H9 (cell line): ENCODE measurements at regions not wholly inside any gene's neighbourhood (a gene's known extent, or its start where the extent isn't known, plus 50 kb on each side); places are given as distances from the start of the nearest gene placed in this dataset.

Experiments used
- DNase-seq: peaks from one replicate; pipeline ENCODE4 v3.0.0-alpha.2; 2017
- H2AFZ ChIP-seq: one replicate; pipeline ENCODE4 v1.6.1; 2013; ENCODE audit warnings: mild to moderate bottlenecking, low read length, control low read depth, moderate library complexity
- H2AK5ac ChIP-seq: 2 replicates; pipeline ENCODE4 v1.6.1; 2013; ENCODE audit warnings: low read length, control low read depth, mixed read lengths; ENCODE audit not compliant: insufficient read length
- H2BK120ac ChIP-seq: one replicate; pipeline ENCODE4 v1.6.1; 2013; ENCODE audit warnings: low read depth, mild to moderate bottlenecking, low read length, control low read depth, inconsistent platforms; ENCODE audit not compliant: poor library complexity, severe bottlenecking
- H2BK12ac ChIP-seq: 2 replicates; pipeline ENCODE4 v1.6.1; 2013; ENCODE audit warnings: low read length, control low read depth, mixed read lengths, low read depth; ENCODE audit not compliant: insufficient read length
- H2BK15ac ChIP-seq: 2 replicates; pipeline ENCODE4 v1.6.1; 2013; ENCODE audit warnings: low read depth, low read length, control low read depth
- H2BK20ac ChIP-seq: one replicate; pipeline ENCODE4 v1.6.1; 2013; ENCODE audit warnings: low read depth, mild to moderate bottlenecking, low read length, control low read depth, inconsistent platforms; ENCODE audit not compliant: poor library complexity, severe bottlenecking
- H2BK5ac ChIP-seq: 2 replicates; pipeline ENCODE4 v1.6.1; 2013; ENCODE audit warnings: low read length, control low read depth, mixed read lengths; ENCODE audit not compliant: insufficient read length
- H3K14ac ChIP-seq: 2 replicates; pipeline ENCODE4 v1.6.1; 2013; ENCODE audit warnings: low read length, control low read depth; ENCODE audit not compliant: insufficient read depth
- H3K18ac ChIP-seq: 2 replicates; pipeline ENCODE4 v1.6.1; 2013; ENCODE audit warnings: low read depth, mild to moderate bottlenecking, mixed read lengths, low read length, control low read depth; ENCODE audit not compliant: insufficient read length
- H3K23ac ChIP-seq: 2 replicates; pipeline ENCODE4 v1.6.1; 2013; ENCODE audit warnings: low read length, control low read depth, mixed read lengths, low read depth; ENCODE audit not compliant: insufficient read length
- H3K23me2 ChIP-seq: 2 replicates; pipeline ENCODE4 v1.6.1; 2013; ENCODE audit warnings: low read depth, mild to moderate bottlenecking, mixed read lengths, low read length, control low read depth; ENCODE audit not compliant: insufficient read length, poor library complexity, severe bottlenecking
- H3K27ac ChIP-seq: 2 replicates; pipeline ENCODE4 v1.5.1; 2013; ENCODE audit warnings: low read length, control low read depth, mixed read lengths, low read depth; ENCODE audit not compliant: insufficient read length
- H3K27me3 ChIP-seq: 2 replicates; pipeline ENCODE4 v1.6.1; 2013; ENCODE audit warnings: low read length, control low read depth, inconsistent platforms; ENCODE audit not compliant: insufficient read depth
- H3K4ac ChIP-seq: 2 replicates; pipeline ENCODE4 v1.6.1; 2013; ENCODE audit warnings: low read depth, mild to moderate bottlenecking, control low read depth, inconsistent platforms, low read length, moderate library complexity
- H3K4me1 ChIP-seq: 2 replicates; pipeline ENCODE4 v1.6.1; 2013; ENCODE audit warnings: low read length, control low read depth, inconsistent platforms; ENCODE audit not compliant: insufficient read depth
- H3K4me2 ChIP-seq: 2 replicates; pipeline ENCODE4 v1.6.1; 2013; ENCODE audit warnings: low read length, control low read depth, mixed read lengths; ENCODE audit not compliant: insufficient read length, insufficient read depth
- H3K56ac ChIP-seq: 2 replicates; pipeline ENCODE4 v1.6.1; 2013; ENCODE audit warnings: low read depth, mild to moderate bottlenecking, mixed read lengths, low read length, control low read depth; ENCODE audit not compliant: insufficient read length
- H3K79me1 ChIP-seq: 2 replicates; pipeline ENCODE4 v1.6.1; 2013; ENCODE audit warnings: low read depth, mild to moderate bottlenecking, moderate library complexity, low read length, control low read depth, inconsistent platforms; ENCODE audit not compliant: insufficient read depth, poor library complexity, severe bottlenecking
- H3K79me2 ChIP-seq: 2 replicates; pipeline ENCODE4 v1.6.1; 2013; ENCODE audit warnings: low read length, control low read depth, inconsistent platforms; ENCODE audit not compliant: insufficient read depth
- H3K9ac ChIP-seq: 2 replicates; pipeline ENCODE4 v1.6.1; 2013; ENCODE audit warnings: low read length, control low read depth, mixed read lengths; ENCODE audit not compliant: insufficient read length; ENCODE audit errors: extremely low read depth
- H3K9me3 ChIP-seq: one replicate; pipeline ENCODE4 v1.6.1; 2013; ENCODE audit warnings: low read depth, low read length, inconsistent platforms; ENCODE audit not compliant: control insufficient read depth
- H3T11ph ChIP-seq: one replicate; pipeline ENCODE4 v1.6.1; 2013; ENCODE audit warnings: mild to moderate bottlenecking, low read length, control low read depth, inconsistent platforms
- H4K20me1 ChIP-seq: one replicate; pipeline ENCODE4 v1.6.1; 2013; ENCODE audit not compliant: control insufficient read depth, insufficient read length, insufficient read depth
- H4K5ac ChIP-seq: 2 replicates; pipeline ENCODE4 v1.6.1; 2013; ENCODE audit warnings: low read depth, mild to moderate bottlenecking, mixed read lengths, low read length, control low read depth; ENCODE audit not compliant: insufficient read length
- H4K8ac ChIP-seq: replicated peaks from 2 replicates; pipeline ENCODE4 v1.6.1; 2013; ENCODE audit warnings: low read length, control low read depth, mixed read lengths, low read depth; ENCODE audit not compliant: insufficient read length
- H4K91ac ChIP-seq: 2 replicates; pipeline ENCODE4 v1.6.1; 2013; ENCODE audit warnings: low read depth, mild to moderate bottlenecking, moderate library complexity, mixed read lengths, low read length, control low read depth; ENCODE audit not compliant: insufficient read length
- H3K27ac Mint-ChIP-seq, 3 experiments: 2 replicates in 2 of 3; 3 replicates in 1 of 3; pipeline ENCODE4 v1.8.0; 2020 to 2021; ENCODE audit warnings: mixed read lengths in 3 of 3, mild to moderate bottlenecking in 1 of 3, moderate library complexity in 1 of 3
- H3K27me3 Mint-ChIP-seq: 2 replicates; pipeline ENCODE4 v1.8.0; 2021; ENCODE audit warnings: low read depth, mild to moderate bottlenecking, moderate library complexity, mixed read lengths
- H3K36me3 Mint-ChIP-seq, 3 experiments: 2 replicates in 2 of 3; 3 replicates in 1 of 3; pipeline ENCODE4 v1.8.0; 2020 to 2021; ENCODE audit warnings: low read depth in 3 of 3, mixed read lengths in 3 of 3; ENCODE audit not compliant: insufficient read depth in 1 of 3
- H3K4me1 Mint-ChIP-seq, 2 experiments: 2 replicates each; pipeline ENCODE4 v1.8.0; 2020; ENCODE audit warnings: mixed read lengths in 2 of 2
- H3K4me3 Mint-ChIP-seq, 2 experiments: 2 replicates in 1 of 2; 3 replicates in 1 of 2; pipeline ENCODE4 v1.8.0; 2020 to 2021; ENCODE audit warnings: mild to moderate bottlenecking in 2 of 2, mixed read lengths in 2 of 2, moderate library complexity in 1 of 2
- H3K9me3 Mint-ChIP-seq, 2 experiments: 2 replicates in 1 of 2; 3 replicates in 1 of 2; pipeline ENCODE4 v1.8.0; 2020; ENCODE audit warnings: mild to moderate bottlenecking in 2 of 2, mixed read lengths in 2 of 2, moderate library complexity in 1 of 2
- WGBS: extraction: QIAGEN DNeasy Blood & Tissue Kit; methylation state at CpG from one replicate; pipeline ENCODE4 v1.1.7; 2013; ENCODE audit warnings: missing lambda C conversion rate, low lambda C conversion rate, mixed read lengths; ENCODE audit not compliant: insufficient read length; ENCODE audit errors: extremely low coverage; 5-methylcytosine and 5-hydroxymethylcytosine counted together
- TF ChIP-seq, protein P1 (sequence below): fragments of 200-600 bp; sonication (generic); conservative IDR thresholded peaks from 3 replicates; pipeline ENCODE4 v1.8.0; 2021; ENCODE audit warnings: antibody characterized with exemption, mild to moderate bottlenecking

DNA sequence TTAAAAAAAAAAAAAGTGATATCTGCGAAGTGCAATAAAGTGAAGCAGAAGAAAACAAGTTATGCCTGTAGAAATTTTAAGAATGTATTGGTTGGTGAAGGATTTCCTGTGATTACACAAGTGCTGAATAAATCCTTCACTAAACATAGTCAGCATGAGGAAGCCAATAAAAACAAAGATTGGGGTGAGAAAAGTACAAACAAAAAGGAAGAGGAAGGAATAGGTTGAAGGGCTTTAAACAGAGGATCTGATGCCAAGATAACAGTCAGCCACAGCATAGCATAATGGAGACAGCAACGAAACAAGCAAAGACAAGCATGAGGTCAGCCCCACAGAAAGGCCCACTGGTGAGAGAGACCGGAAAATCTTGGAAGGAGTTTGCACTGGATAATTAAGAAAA is 372.2 kb downstream of the ADAM29 start:
- Histone ChIP-seq H4K20me1 (no peaks in the 10 kb centered on the region), H2BK5ac (no peak overlapping the region), H2BK120ac (no peak overlapping the region), H2BK15ac (no peak overlapping the region), H3K23me2 (no peaks in the 10 kb centered on the region), H2BK20ac (no peak overlapping the region), H3K18ac (no peak overlapping the region), H3K79me2 (no peaks in the 10 kb centered on the region), H4K8ac (no peak overlapping the region), H3K14ac (no peak overlapping the region), H3K56ac (no peak overlapping the region), H3K4me1 (no peaks in the 10 kb centered on the region), H3K4ac (no peak overlapping the region), H2BK12ac (no peak overlapping the region), H4K5ac (no peak overlapping the region), H3K79me1 (no peaks in the 10 kb centered on the region), H3K27me3 (no peaks in the 10 kb centered on the region), H3K9ac (no peak overlapping the region), H2AFZ (no peak overlapping the region), H3K23ac (no peak overlapping the region), H3K4me2 (no peak overlapping the region), H2AK5ac (no peak overlapping the region), H3K27ac (no peak overlapping the region), H3K9me3 (no peaks in the 10 kb centered on the region), H4K91ac (no peak overlapping the region), H3T11ph (no peak overlapping the region)
- Mint-ChIP-seq H3K27me3 (no peaks in the 10 kb centered on the region), H3K4me1 (peaks cover 2 to 5% of the 10 kb centered on the region in 2 experiments; a peak in 3 of 4 replicates), H3K36me3 (no peaks in the 10 kb centered on the region), H3K4me3 (no peak overlapping the region), H3K9me3 (no peaks in the 10 kb centered on the region; a peak in 1 of 5 replicates), H3K27ac (no peak overlapping the region)
- no peak for DNase-seq
- TF ChIP-seq, protein P1, sequence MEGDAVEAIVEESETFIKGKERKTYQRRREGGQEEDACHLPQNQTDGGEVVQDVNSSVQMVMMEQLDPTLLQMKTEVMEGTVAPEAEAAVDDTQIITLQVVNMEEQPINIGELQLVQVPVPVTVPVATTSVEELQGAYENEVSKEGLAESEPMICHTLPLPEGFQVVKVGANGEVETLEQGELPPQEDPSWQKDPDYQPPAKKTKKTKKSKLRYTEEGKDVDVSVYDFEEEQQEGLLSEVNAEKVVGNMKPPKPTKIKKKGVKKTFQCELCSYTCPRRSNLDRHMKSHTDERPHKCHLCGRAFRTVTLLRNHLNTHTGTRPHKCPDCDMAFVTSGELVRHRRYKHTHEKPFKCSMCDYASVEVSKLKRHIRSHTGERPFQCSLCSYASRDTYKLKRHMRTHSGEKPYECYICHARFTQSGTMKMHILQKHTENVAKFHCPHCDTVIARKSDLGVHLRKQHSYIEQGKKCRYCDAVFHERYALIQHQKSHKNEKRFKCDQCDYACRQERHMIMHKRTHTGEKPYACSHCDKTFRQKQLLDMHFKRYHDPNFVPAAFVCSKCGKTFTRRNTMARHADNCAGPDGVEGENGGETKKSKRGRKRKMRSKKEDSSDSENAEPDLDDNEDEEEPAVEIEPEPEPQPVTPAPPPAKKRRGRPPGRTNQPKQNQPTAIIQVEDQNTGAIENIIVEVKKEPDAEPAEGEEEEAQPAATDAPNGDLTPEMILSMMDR: no peak
- WGBS: no CpG with 5 or more reads among the region's 3 CpGs
